ENCODE measurements at regions not wholly inside any gene's neighbourhood (a gene's known extent, or its start where the extent isn't known, plus 50 kb on each side); places are given as distances from the start of the nearest gene placed in this dataset.

DNA sequence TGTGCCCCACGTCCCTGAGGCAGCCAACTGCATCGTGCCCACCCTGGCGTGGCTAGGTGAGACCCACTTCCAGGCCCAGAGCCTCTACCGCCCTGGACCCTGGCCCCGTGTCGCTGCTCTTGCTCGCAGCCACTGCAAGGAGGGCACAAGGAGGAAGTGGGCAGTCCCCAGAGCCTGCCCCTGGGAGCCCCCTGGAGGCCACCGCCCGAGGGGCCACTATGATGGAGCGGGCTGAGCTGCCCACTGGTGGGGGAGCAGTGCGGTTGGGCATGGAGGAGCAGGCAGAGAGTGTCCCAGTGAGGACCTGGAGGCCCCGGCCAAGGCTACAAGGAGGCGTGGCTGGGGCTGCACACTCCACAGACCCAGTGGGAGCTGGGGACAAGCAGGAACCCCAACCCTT, 323.6 kb downstream of the PCNX1 start:
- intact Hi-C loops (cut with DNase I; ENCODE audit: low total_unique reads): no loop called here
- Histone ChIP-seq H3K4me1 (no peaks in the 10 kb centered on the region), H3K9me3 (no peaks in the 10 kb centered on the region), H3K27me3 (no peaks in the 10 kb centered on the region), H3K4me3 (no peak overlapping the region), H3K36me3 (no peaks in the 10 kb centered on the region), H3K27ac (no peak overlapping the region)
- TF ChIP-seq CTCF (IDR thresholded peaks at IDR 0.05): no peak
- no peak for DNase-seq

DNA sequence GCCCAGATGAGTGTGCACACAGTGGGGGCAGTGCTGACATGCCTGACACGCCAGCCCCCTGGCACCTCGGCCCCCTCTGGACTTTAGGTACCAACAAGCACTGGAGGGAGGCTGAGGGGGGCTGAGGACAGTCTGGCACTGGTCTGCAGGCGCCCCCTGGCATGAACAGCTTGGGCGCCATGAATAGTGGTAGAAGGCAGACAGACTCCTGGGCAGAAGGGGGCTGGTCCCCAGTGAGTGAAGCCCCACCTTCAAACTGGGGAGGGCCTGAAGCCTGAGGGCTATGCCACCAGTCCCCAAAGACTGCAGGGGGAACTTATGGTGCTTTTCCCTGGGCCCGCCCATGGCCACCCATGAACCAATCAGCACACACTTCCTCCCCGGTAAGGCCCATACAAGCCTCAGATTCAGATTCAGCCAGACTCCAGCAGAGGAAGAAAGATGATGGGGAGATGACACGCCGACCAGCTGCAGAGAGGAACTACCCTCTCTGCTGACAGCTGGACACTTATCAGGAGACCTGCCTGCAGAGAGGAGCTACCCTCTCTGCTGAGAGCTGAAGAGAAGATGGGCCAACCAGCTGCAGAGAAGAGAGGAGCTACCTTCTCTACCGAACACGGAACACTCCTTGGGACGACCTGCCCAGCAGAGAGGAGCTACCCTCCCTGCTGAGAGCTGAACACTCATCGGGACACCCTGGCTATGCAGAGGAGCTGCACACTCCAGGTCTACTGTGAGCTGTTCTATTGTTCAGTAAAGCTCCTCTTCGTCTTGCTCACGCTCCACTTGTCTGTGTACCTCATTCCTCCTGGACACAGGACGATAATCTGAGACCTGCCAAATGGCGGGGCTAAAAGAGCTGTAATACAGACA, 324.5 kb downstream of the PCNX1 start:
- no peaks in the 10 kb centered on the region for H3K36me3 ChIP-seq
- H3K9me3 ChIP-seq: no peaks in the 10 kb centered on the region
- no peak for TF ChIP-seq POLR2A (IDR thresholded peaks at IDR 0.05)
- TF ChIP-seq CTCF (IDR thresholded peaks at IDR 0.05): no peak
- H3K4me3 ChIP-seq: no peak overlapping the region
- intact Hi-C loops (cut with DNase I; ENCODE audit: low total_unique reads): no loop called here
- H3K4me1 ChIP-seq: no peaks in the 10 kb centered on the region
- DNase-seq: no peak
- H3K27me3 ChIP-seq: no peaks in the 10 kb centered on the region
- no peak overlapping the region for H3K27ac ChIP-seq

DNA sequence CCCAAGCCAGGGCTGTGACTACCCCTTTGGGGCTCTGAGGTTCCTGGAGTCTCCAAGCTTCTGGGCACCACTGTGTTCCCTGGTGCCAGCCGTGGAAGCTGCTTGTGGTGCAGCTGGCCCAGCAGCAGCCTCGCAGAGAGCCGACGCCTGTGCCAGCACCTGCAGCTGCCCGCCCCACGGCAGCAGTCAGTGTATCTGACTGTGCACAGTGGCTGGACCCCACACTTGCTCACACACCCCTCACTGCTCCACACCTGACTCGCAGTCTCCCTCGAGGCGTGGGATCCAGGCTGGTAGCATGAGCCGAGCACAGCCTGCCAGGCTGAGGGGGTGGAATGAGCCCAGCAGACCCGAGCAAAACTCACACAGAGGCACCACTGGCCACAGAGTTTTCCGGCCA, 325.2 kb downstream of the PCNX1 start:
- intact Hi-C loops (cut with DNase I; ENCODE audit: low total_unique reads): no loop called here
- no peaks in the 10 kb centered on the region for H3K4me1 ChIP-seq
- H3K9me3 ChIP-seq: no peaks in the 10 kb centered on the region
- no peak overlapping the region for H3K4me3 ChIP-seq
- H3K27me3 ChIP-seq: no peaks in the 10 kb centered on the region
- H3K36me3 ChIP-seq: no peaks in the 10 kb centered on the region
- no peak overlapping the region for H3K27ac ChIP-seq
- TF ChIP-seq POLR2A (IDR thresholded peaks at IDR 0.05): no peak
- no peak for TF ChIP-seq CTCF (IDR thresholded peaks at IDR 0.05)
- DNase-seq: no peak

DNA sequence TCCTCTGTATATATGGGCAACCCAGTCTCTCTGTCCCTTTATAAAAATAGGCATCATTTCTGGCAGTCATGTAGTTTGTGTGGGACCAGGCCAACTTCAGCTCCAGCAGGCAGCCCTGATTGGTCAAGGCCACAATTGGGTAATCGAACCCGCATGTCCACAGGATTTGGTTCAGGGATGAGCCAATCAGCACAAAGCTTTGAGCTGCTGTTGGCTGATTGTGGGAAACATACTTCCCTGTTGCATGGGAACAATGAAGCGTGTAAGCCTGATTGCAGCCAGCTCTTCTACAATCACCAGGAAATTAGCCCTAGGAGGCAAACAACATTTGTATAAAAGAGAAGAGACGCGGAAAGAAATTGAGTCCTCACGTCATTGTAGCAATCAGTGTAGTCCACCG, 328.6 kb downstream of the PCNX1 start:
- no peak overlapping the region for H3K4me3 ChIP-seq
- H3K4me1 ChIP-seq: no peaks in the 10 kb centered on the region
- no peaks in the 10 kb centered on the region for H3K9me3 ChIP-seq
- no peak for DNase-seq
- no peak for TF ChIP-seq POLR2A (IDR thresholded peaks at IDR 0.05)
- no peak for TF ChIP-seq CTCF (IDR thresholded peaks at IDR 0.05)
- intact Hi-C loops (cut with DNase I; ENCODE audit: low total_unique reads): no loop called here
- H3K27ac ChIP-seq: no peak overlapping the region
- H3K27me3 ChIP-seq: no peaks in the 10 kb centered on the region
- no peaks in the 10 kb centered on the region for H3K36me3 ChIP-seq

- H3K4me3 ChIP-seq: no peak overlapping the region
- TF ChIP-seq CTCF (IDR thresholded peaks at IDR 0.05) (no peak), POLR2A (IDR thresholded peaks at IDR 0.05) (no peak)
Observed at GRCh38 chr14:71236487-71236886, 329.2 kb downstream of the PCNX1 start.

More at GRCh38 chr14:71236487-71236886, 329.2 kb downstream of the PCNX1 start:
- Histone ChIP-seq H3K27me3 (no peaks in the 10 kb centered on the region), H3K36me3 (no peaks in the 10 kb centered on the region), H3K4me1 (no peaks in the 10 kb centered on the region), H3K27ac (no peak overlapping the region), H3K9me3 (no peaks in the 10 kb centered on the region)
- DNase-seq: no peak
- intact Hi-C loops (cut with DNase I; ENCODE audit: low total_unique reads): no loop called here

Measured in uterus (tissue), 3 donors.